ENCODE measurements at regions not wholly inside any gene's neighbourhood (a gene's known extent, or its start where the extent isn't known, plus 50 kb on each side); places are given as distances from the start of the nearest gene placed in this dataset.

DNA sequence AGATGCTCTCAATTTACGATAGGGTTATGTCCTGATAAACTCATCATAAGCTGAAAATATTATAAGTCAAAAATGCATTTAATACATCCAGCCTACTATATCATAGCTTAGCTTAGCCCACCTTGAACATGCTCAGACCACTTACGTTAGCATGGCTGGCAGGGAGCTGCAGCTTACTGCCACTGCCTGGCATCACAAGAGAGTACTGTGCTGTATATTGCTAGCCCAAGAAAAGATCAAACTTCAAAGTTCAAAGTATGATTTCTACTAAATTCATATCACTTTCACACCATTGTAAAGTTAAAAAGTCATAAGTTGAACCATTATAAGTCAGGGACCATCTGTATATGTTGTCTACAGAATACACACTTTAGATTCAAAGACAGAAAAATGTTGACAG is 91.6 kb downstream of the HYCC1 start:
- no peak for TF ChIP-seq CTCF (IDR thresholded peaks at IDR 0.05)
- no peak for TF ChIP-seq POLR2A (IDR thresholded peaks at IDR 0.05)

Data from stomach (tissue), 4 donors.